Liver (tissue), 8 donors: ENCODE measurements at regions not wholly inside any gene's neighbourhood (a gene's known extent, or its start where the extent isn't known, plus 50 kb on each side); places are given as distances from the start of the nearest gene placed in this dataset.

Source experiments
- DNase-seq: peaks from one replicate; pipeline ENCODE4 v3.0.0-alpha.2; 2017; ENCODE audit warnings: low spot score
- H3K27ac ChIP-seq, 2 donors: one replicate each; pipeline ENCODE4 v1.7.0; 2013; ENCODE audit warnings: inconsistent platforms in 2 of 2, low read length in 2 of 2, control low read depth in 1 of 2, low read depth in 1 of 2, mild to moderate bottlenecking in 1 of 2
- H3K27me3 ChIP-seq, 4 donors: one replicate each; pipeline versions ENCODE4 v1.6.1 to v1.7.0; 2013; ENCODE audit warnings: low read length in 3 of 4, inconsistent platforms in 1 of 4, mild to moderate bottlenecking in 1 of 4, moderate library complexity in 1 of 4; ENCODE audit not compliant: control insufficient read depth in 4 of 4, insufficient read depth in 4 of 4
- H3K36me3 ChIP-seq, 4 donors: one replicate each; pipeline versions ENCODE4 v1.6.1 to v1.7.0; 2013; ENCODE audit warnings: low read length in 3 of 4, mild to moderate bottlenecking in 3 of 4, low read depth in 1 of 4, moderate library complexity in 1 of 4; ENCODE audit not compliant: control insufficient read depth in 4 of 4, insufficient read depth in 3 of 4
- H3K4me1 ChIP-seq, 4 donors: one replicate each; pipeline versions ENCODE4 v1.6.1 to v1.7.0; 2013; ENCODE audit warnings: low read length in 3 of 4, mild to moderate bottlenecking in 3 of 4, moderate library complexity in 1 of 4; ENCODE audit not compliant: control insufficient read depth in 4 of 4, insufficient read depth in 4 of 4
- H3K4me3 ChIP-seq, 3 donors: one replicate each; pipeline versions ENCODE4 v1.6.1 to v1.7.0; 2013; ENCODE audit warnings: low read length in 3 of 3, control low read depth in 1 of 3, low read depth in 1 of 3, mild to moderate bottlenecking in 1 of 3
- H3K9ac ChIP-seq, 2 donors: one replicate each; pipeline ENCODE4 v1.7.0; 2013; ENCODE audit warnings: low read length in 2 of 2, mild to moderate bottlenecking in 2 of 2, moderate library complexity in 2 of 2, control low read depth in 1 of 2, low read depth in 1 of 2
- H3K9me3 ChIP-seq, 4 donors: one replicate each; pipeline versions ENCODE4 v1.6.1 to v1.7.0; 2013; ENCODE audit warnings: low read length in 3 of 4; ENCODE audit not compliant: control insufficient read depth in 4 of 4
- EGR1 ChIP-seq, 2 donors: IDR thresholded peaks; 2 replicates each; pipeline ENCODE4 v1.6.1; 2016 to 2018; ENCODE audit warnings: antibody characterized with exemption in 2 of 2, low read depth in 2 of 2
- FOXA1 ChIP-seq: IDR thresholded peaks from 2 replicates; pipeline ENCODE4 v1.6.1; 2016; ENCODE audit warnings: antibody characterized with exemption
- FOXA2 ChIP-seq: IDR thresholded peaks from 2 replicates; pipeline ENCODE4 v1.6.1; 2016; ENCODE audit warnings: antibody characterized with exemption
- GABPA ChIP-seq, 2 donors: IDR thresholded peaks in 1 of 2; conservative IDR thresholded peaks in 1 of 2; 2 replicates each; pipeline ENCODE4 v1.6.1; 2016; ENCODE audit warnings: antibody characterized with exemption in 2 of 2, mild to moderate bottlenecking in 1 of 2, moderate library complexity in 1 of 2
- HNF4A ChIP-seq, 2 donors: conservative IDR thresholded peaks; 2 replicates each; pipeline ENCODE4 v1.6.1; 2016; ENCODE audit warnings: antibody characterized with exemption in 2 of 2, mild to moderate bottlenecking in 2 of 2
- HNF4G ChIP-seq: IDR thresholded peaks from 2 replicates; pipeline ENCODE4 v1.6.1; 2016; ENCODE audit warnings: antibody characterized with exemption
- JUND ChIP-seq, 2 donors: IDR thresholded peaks; 2 replicates each; pipeline ENCODE4 v1.6.1; 2016; ENCODE audit warnings: antibody characterized with exemption in 2 of 2
- NR2F2 ChIP-seq: IDR thresholded peaks from 2 replicates; pipeline ENCODE4 v1.6.1; 2016; ENCODE audit warnings: antibody characterized with exemption
- RAD21 ChIP-seq, 2 donors: IDR thresholded peaks; 2 replicates each; pipeline ENCODE4 v1.6.1; 2016; ENCODE audit warnings: antibody characterized with exemption in 2 of 2, mild to moderate bottlenecking in 2 of 2
- RXRA ChIP-seq, 2 donors: IDR thresholded peaks; 2 replicates each; pipeline ENCODE4 v1.6.1; 2017 to 2018; ENCODE audit warnings: antibody characterized with exemption in 2 of 2, mild to moderate bottlenecking in 1 of 2
- SP1 ChIP-seq: IDR thresholded peaks from 2 replicates; pipeline ENCODE4 v1.6.1; 2018; ENCODE audit warnings: antibody characterized with exemption, mild to moderate bottlenecking
- TAF1 ChIP-seq: conservative IDR thresholded peaks from 2 replicates; pipeline ENCODE4 v1.6.1; 2016; ENCODE audit warnings: antibody characterized with exemption, mild to moderate bottlenecking
- YY1 ChIP-seq: IDR thresholded peaks from 2 replicates; pipeline ENCODE4 v1.6.1; 2016; ENCODE audit warnings: antibody characterized with exemption, mild to moderate bottlenecking
- WGBS: extraction: QIAGEN DNeasy Blood & Tissue Kit; methylation state at CpG from one replicate; pipeline ENCODE4 v1.1.7; 2013; 5-methylcytosine and 5-hydroxymethylcytosine counted together
- TF ChIP-seq, protein P1 (sequence below): IDR thresholded peaks from 2 replicates; pipeline ENCODE4 v1.6.1; 2016; ENCODE audit warnings: antibody characterized with exemption
- TF ChIP-seq, protein P2 (sequence below): IDR thresholded peaks from 2 replicates; pipeline ENCODE4 v1.6.1; 2016; ENCODE audit warnings: antibody characterized with exemption
- TF ChIP-seq, protein P3 (sequence below): fragments of 150-350 bp; IDR thresholded peaks from 2 replicates; pipeline ENCODE4 v1.5.1; 2017; ENCODE audit warnings: improper control_type of control experiment, low read depth, low read length; ENCODE audit not compliant: missing input control
- TF ChIP-seq, protein P4 (sequence below): IDR thresholded peaks from 2 replicates; pipeline ENCODE4 v1.6.1; 2016; ENCODE audit warnings: antibody characterized with exemption
- TF ChIP-seq, protein P5 (sequence below): IDR thresholded peaks from 2 replicates; pipeline ENCODE4 v1.6.1; 2016; ENCODE audit warnings: antibody characterized with exemption, mild to moderate bottlenecking
- donor health status: healthy.
- donor health status: healthy.
- donor health status: healthy.
- donor health status: healthy.
- donor health status: healthy.

DNA sequence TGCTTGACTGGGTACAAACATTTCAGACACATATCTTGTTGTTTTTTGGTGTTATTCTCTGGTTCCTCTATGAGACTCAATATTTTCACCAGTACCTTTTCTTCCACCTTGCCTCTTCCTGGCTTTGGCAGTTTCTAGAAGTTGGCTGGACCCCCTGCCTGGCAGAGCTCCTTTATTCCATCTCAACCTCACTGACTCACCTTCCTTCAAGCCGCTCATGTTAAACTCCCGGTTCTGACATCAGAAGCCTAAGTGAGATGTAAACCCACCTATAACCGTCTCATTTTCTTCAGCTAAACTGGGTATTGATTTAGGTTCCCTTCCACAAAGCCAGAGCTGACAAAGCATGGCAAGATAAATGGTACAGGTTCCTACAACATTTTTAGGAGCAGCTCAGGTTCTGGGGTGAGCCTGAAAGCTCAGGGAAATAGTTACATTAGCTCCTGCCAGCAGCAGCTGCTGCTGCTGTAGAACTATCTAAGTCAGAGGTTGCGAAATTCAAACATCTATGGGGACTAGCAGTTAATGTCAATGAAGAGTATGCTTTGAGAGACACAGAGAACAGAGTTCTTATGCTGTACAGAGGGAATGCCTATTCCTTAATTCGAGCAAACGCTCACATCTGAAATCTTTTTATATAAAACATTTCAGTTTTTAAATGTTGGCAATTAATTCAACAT lies 197.1 kb upstream of the NR3C1 start:
- Histone ChIP-seq H3K27me3 (no peaks in the 10 kb centered on the region), H3K4me1 (peaks cover 7 to 36% (median 18%) of the 10 kb centered on the region in 4 donors), H3K9ac (no peak overlapping the region), H3K36me3 (no peaks in the 10 kb centered on the region), H3K9me3 (no peaks in the 10 kb centered on the region), H3K27ac (peak overlapping the region; percentile 32 to 44), H3K4me3 (no peak overlapping the region)
- WGBS: 64% methylated on average over 6 of the region's 6 CpGs
- TF ChIP-seq SP1 (no peak), RXRA (IDR thresholded peaks at IDR 0.05) (peak in 1 of 2 donors; percentile 43), NR2F2 (no peak), YY1 (peak; percentile 30), RAD21 (IDR thresholded peaks at IDR 0.05) (peak in 1 of 2 donors; percentile 28)
- TF ChIP-seq, protein P1, sequence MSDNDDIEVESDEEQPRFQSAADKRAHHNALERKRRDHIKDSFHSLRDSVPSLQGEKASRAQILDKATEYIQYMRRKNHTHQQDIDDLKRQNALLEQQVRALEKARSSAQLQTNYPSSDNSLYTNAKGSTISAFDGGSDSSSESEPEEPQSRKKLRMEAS: peak; percentile 17
- DNase-seq: no peak

DNA sequence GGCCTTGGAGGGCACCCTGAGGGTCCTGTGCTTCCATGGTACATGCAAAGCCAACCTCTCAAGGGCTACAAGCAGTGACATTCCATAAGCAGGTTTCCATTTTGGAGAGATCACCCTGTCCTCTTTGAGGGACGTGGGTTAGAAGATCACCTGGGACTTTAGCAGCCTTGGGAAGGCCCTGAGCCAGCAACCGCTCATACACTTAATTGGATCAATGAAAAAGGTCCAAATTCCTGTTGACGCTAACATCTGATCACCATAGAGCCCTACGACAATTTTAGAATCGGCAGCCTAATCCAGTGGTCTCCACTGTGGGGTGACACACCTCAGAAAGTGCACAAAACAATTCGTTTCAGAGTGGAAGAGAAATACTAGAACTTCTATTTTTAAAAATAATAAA lies 196.0 kb upstream of the NR3C1 start:
- no peak for DNase-seq
- H3K9me3 ChIP-seq: no peaks in the 10 kb centered on the region
- H3K27me3 ChIP-seq: no peaks in the 10 kb centered on the region
- TF ChIP-seq RAD21 (IDR thresholded peaks at IDR 0.05) (peak in 1 of 2 donors; percentile 30), EGR1 (IDR thresholded peaks at IDR 0.05; ENCODE audit: low read depth in 2 of 2) (no peak), FOXA2 (no peak), HNF4A (conservative IDR thresholded peaks at IDR 0.05) (peak; percentile 63 to 80), RXRA (IDR thresholded peaks at IDR 0.05) (peak; percentile 8 to 21), YY1 (peak; percentile 18), FOXA1 (no peak), NR2F2 (no peak), TAF1 (no peak), SP1 (peak; percentile 43), JUND (IDR thresholded peaks at IDR 0.05) (no peak), GABPA (IDR thresholded peaks at IDR 0.05 in 1 of 2, conservative IDR thresholded peaks at IDR 0.05 in 1 of 2) (no peak), HNF4G (no peak)
- TF ChIP-seq, protein P1: no peak
- TF ChIP-seq, protein P2, sequence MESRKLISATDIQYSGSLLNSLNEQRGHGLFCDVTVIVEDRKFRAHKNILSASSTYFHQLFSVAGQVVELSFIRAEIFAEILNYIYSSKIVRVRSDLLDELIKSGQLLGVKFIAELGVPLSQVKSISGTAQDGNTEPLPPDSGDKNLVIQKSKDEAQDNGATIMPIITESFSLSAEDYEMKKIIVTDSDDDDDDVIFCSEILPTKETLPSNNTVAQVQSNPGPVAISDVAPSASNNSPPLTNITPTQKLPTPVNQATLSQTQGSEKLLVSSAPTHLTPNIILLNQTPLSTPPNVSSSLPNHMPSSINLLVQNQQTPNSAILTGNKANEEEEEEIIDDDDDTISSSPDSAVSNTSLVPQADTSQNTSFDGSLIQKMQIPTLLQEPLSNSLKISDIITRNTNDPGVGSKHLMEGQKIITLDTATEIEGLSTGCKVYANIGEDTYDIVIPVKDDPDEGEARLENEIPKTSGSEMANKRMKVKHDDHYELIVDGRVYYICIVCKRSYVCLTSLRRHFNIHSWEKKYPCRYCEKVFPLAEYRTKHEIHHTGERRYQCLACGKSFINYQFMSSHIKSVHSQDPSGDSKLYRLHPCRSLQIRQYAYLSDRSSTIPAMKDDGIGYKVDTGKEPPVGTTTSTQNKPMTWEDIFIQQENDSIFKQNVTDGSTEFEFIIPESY: no peak
- TF ChIP-seq, protein P3, sequence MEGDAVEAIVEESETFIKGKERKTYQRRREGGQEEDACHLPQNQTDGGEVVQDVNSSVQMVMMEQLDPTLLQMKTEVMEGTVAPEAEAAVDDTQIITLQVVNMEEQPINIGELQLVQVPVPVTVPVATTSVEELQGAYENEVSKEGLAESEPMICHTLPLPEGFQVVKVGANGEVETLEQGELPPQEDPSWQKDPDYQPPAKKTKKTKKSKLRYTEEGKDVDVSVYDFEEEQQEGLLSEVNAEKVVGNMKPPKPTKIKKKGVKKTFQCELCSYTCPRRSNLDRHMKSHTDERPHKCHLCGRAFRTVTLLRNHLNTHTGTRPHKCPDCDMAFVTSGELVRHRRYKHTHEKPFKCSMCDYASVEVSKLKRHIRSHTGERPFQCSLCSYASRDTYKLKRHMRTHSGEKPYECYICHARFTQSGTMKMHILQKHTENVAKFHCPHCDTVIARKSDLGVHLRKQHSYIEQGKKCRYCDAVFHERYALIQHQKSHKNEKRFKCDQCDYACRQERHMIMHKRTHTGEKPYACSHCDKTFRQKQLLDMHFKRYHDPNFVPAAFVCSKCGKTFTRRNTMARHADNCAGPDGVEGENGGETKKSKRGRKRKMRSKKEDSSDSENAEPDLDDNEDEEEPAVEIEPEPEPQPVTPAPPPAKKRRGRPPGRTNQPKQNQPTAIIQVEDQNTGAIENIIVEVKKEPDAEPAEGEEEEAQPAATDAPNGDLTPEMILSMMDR: no peak
- TF ChIP-seq, protein P4, sequence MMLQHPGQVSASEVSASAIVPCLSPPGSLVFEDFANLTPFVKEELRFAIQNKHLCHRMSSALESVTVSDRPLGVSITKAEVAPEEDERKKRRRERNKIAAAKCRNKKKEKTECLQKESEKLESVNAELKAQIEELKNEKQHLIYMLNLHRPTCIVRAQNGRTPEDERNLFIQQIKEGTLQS: no peak
- TF ChIP-seq, protein P5, sequence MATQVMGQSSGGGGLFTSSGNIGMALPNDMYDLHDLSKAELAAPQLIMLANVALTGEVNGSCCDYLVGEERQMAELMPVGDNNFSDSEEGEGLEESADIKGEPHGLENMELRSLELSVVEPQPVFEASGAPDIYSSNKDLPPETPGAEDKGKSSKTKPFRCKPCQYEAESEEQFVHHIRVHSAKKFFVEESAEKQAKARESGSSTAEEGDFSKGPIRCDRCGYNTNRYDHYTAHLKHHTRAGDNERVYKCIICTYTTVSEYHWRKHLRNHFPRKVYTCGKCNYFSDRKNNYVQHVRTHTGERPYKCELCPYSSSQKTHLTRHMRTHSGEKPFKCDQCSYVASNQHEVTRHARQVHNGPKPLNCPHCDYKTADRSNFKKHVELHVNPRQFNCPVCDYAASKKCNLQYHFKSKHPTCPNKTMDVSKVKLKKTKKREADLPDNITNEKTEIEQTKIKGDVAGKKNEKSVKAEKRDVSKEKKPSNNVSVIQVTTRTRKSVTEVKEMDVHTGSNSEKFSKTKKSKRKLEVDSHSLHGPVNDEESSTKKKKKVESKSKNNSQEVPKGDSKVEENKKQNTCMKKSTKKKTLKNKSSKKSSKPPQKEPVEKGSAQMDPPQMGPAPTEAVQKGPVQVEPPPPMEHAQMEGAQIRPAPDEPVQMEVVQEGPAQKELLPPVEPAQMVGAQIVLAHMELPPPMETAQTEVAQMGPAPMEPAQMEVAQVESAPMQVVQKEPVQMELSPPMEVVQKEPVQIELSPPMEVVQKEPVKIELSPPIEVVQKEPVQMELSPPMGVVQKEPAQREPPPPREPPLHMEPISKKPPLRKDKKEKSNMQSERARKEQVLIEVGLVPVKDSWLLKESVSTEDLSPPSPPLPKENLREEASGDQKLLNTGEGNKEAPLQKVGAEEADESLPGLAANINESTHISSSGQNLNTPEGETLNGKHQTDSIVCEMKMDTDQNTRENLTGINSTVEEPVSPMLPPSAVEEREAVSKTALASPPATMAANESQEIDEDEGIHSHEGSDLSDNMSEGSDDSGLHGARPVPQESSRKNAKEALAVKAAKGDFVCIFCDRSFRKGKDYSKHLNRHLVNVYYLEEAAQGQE: no peak
- H3K36me3 ChIP-seq: no peaks in the 10 kb centered on the region
- 44% methylated on average over 6 of the region's 6 CpGs for WGBS
- H3K4me1 ChIP-seq: peaks cover 7 to 43% (median 22%) of the 10 kb centered on the region in 4 donors
- H3K27ac ChIP-seq: peak overlapping the region in 1 of 2 donors; percentile 11
- H3K9ac ChIP-seq: no peak overlapping the region
- no peak overlapping the region for H3K4me3 ChIP-seq
